ENCODE measurements at regions not wholly inside any gene's neighbourhood (a gene's known extent, or its start where the extent isn't known, plus 50 kb on each side); places are given as distances from the start of the nearest gene placed in this dataset.

GRCh38 chr1:219050822-219051125 is 122.9 kb upstream of the LYPLAL1 start:
- H3K36me3 ChIP-seq, result no peaks in the 10 kb centered on the region
- H3K4me3 ChIP-seq, result no peak overlapping the region
- intact Hi-C loops (cut with DNase I), result no loop called here
- no peak for DNase-seq
- 2 to 95% (median 49%) methylated on average over 1 of the region's 1 CpG for WGBS, 3 donors
- no peaks in the 10 kb centered on the region for H3K4me1 ChIP-seq (ENCODE audit: insufficient read depth)
- H3K9me3 ChIP-seq, result no peaks in the 10 kb centered on the region
- H3K27ac ChIP-seq, result no peak overlapping the region
- H3K27me3 ChIP-seq, result no peaks in the 10 kb centered on the region
- TF ChIP-seq EP300 (IDR thresholded peaks at IDR 0.05), result no peak
- no peak for TF ChIP-seq CTCF (IDR thresholded peaks at IDR 0.05)
- TF ChIP-seq POLR2A (IDR thresholded peaks at IDR 0.05), result no peak

GRCh38 chr1:219051547-219051946 is 122.1 kb upstream of the LYPLAL1 start:
- H3K36me3 ChIP-seq, result no peaks in the 10 kb centered on the region
- no peak overlapping the region for H3K4me3 ChIP-seq
- DNase-seq, result no peak
- H3K27me3 ChIP-seq, result no peaks in the 10 kb centered on the region
- 72 to 98% (median 91%) methylated on average over 4 of the region's 4 CpGs for WGBS, 3 donors
- intact Hi-C loops (cut with DNase I), result no loop called here
- no peak for TF ChIP-seq POLR2A (IDR thresholded peaks at IDR 0.05)
- no peak for TF ChIP-seq CTCF (IDR thresholded peaks at IDR 0.05)
- no peak for TF ChIP-seq EP300 (IDR thresholded peaks at IDR 0.05)
- no peak overlapping the region for H3K27ac ChIP-seq
- H3K9me3 ChIP-seq, result no peaks in the 10 kb centered on the region
- H3K4me1 ChIP-seq (ENCODE audit: insufficient read depth), result no peaks in the 10 kb centered on the region

- H3K4me3 ChIP-seq, result no peak overlapping the region
- no peaks in the 10 kb centered on the region for H3K36me3 ChIP-seq
- WGBS, 3 donors, result 98 to 99% (median 98%) methylated on average over 1 of the region's 1 CpG
- H3K27ac ChIP-seq, result no peak overlapping the region
- no peaks in the 10 kb centered on the region for H3K4me1 ChIP-seq (ENCODE audit: insufficient read depth)
- intact Hi-C loops (cut with DNase I), result no loop called here
- no peaks in the 10 kb centered on the region for H3K27me3 ChIP-seq
- H3K9me3 ChIP-seq, result no peaks in the 10 kb centered on the region
- DNase-seq, result no peak
- TF ChIP-seq EP300 (IDR thresholded peaks at IDR 0.05) (no peak), CTCF (IDR thresholded peaks at IDR 0.05) (no peak), POLR2A (IDR thresholded peaks at IDR 0.05) (no peak)
Observed at GRCh38 chr1:219058891-219059820, 114.5 kb upstream of the LYPLAL1 start.

- WGBS, 3 donors, result 90 to 91% (median 90%) methylated on average over 5 of the region's 5 CpGs
- H3K9me3 ChIP-seq, result no peaks in the 10 kb centered on the region
- no peak overlapping the region for H3K27ac ChIP-seq
- no peaks in the 10 kb centered on the region for H3K4me1 ChIP-seq (ENCODE audit: insufficient read depth)
- intact Hi-C loops (cut with DNase I), result loop anchor here in 1 of 4 donors (10.0 kb wide), 1 partner anchor 736 kb away; no protein-coding TSS in a partner anchor
- no peak overlapping the region for H3K4me3 ChIP-seq
- no peaks in the 10 kb centered on the region for H3K36me3 ChIP-seq
- TF ChIP-seq EP300 (IDR thresholded peaks at IDR 0.05), result no peak
- no peak for TF ChIP-seq POLR2A (IDR thresholded peaks at IDR 0.05)
- TF ChIP-seq CTCF (IDR thresholded peaks at IDR 0.05), result no peak
- no peaks in the 10 kb centered on the region for H3K27me3 ChIP-seq
- DNase-seq, result no peak
Observed at GRCh38 chr1:219060798-219061197, 112.9 kb upstream of the LYPLAL1 start.

All from ovary (tissue), 7 donors.